ENCODE measurements at regions not wholly inside any gene's neighbourhood (a gene's known extent, or its start where the extent isn't known, plus 50 kb on each side); places are given as distances from the start of the nearest gene placed in this dataset.

DNA sequence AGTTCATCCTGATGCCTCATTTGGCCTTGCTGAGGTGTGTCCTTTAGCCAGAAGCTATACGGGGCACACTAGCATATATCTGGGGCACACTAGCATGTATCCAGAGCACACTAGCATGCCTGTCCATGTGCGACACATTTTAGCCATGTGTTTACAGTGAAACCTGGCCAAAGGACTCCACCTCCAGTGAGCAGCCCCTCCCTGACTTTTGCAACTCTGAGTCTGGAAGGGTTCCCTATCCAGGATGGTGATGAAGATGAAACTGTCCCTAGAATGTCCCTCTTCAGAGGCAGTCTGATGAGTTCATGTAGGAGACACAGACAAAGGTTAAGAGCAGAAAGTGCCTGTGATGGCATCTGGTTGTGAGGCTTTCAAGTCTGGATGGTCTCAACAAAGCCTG, 61.4 kb upstream of the LGALSL start:
- no peak for TF ChIP-seq POLR2AphosphoS5 (IDR thresholded peaks at IDR 0.05; ENCODE audit: low read depth, low read length)
- TF ChIP-seq, protein P1, sequence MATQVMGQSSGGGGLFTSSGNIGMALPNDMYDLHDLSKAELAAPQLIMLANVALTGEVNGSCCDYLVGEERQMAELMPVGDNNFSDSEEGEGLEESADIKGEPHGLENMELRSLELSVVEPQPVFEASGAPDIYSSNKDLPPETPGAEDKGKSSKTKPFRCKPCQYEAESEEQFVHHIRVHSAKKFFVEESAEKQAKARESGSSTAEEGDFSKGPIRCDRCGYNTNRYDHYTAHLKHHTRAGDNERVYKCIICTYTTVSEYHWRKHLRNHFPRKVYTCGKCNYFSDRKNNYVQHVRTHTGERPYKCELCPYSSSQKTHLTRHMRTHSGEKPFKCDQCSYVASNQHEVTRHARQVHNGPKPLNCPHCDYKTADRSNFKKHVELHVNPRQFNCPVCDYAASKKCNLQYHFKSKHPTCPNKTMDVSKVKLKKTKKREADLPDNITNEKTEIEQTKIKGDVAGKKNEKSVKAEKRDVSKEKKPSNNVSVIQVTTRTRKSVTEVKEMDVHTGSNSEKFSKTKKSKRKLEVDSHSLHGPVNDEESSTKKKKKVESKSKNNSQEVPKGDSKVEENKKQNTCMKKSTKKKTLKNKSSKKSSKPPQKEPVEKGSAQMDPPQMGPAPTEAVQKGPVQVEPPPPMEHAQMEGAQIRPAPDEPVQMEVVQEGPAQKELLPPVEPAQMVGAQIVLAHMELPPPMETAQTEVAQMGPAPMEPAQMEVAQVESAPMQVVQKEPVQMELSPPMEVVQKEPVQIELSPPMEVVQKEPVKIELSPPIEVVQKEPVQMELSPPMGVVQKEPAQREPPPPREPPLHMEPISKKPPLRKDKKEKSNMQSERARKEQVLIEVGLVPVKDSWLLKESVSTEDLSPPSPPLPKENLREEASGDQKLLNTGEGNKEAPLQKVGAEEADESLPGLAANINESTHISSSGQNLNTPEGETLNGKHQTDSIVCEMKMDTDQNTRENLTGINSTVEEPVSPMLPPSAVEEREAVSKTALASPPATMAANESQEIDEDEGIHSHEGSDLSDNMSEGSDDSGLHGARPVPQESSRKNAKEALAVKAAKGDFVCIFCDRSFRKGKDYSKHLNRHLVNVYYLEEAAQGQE (IDR thresholded peaks at IDR 0.05; ENCODE audit: insufficient read depth in 1 of 2, low read depth in 2 of 2, low read length in 2 of 2) = no peak
- TF ChIP-seq SIN3A (IDR thresholded peaks at IDR 0.05; ENCODE audit: borderline replicate concordance, insufficient read depth, low read length) = no peak
- TF ChIP-seq TAF1 (IDR thresholded peaks at IDR 0.05; ENCODE audit: borderline replicate concordance, insufficient read depth, low read length) = no peak
- TF ChIP-seq FOXP2 (optimal IDR thresholded peaks at IDR 0.05; ENCODE audit: borderline replicate concordance, extremely low read depth, extremely low read length, insufficient read depth) = no peak

Measured in PFSK-1 (cell line).